ENCODE measurements at regions not wholly inside any gene's neighbourhood (a gene's known extent, or its start where the extent isn't known, plus 50 kb on each side); places are given as distances from the start of the nearest gene placed in this dataset.

DNA sequence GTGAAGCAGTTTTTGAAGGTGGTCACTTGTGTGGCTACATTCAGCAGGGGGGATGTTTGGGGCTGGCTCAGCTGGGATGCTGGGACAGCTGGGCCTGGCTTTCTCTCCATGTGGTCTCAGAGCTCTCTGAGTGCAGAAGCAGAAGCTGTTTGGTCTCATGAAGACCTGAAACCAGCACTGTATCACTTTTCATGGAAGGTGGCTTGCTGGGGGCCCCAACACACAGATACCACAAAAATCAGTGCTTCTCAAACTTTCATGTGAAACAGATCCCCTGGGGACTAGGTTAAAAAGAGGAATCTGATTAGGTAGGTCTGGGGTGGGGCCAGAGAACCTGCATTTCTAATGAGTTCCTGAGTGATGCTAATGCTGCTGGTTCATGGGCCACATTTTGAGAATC is 347.3 kb downstream of the DHX35 start:
- TF ChIP-seq POLR2A (IDR thresholded peaks at IDR 0.05; ENCODE audit: low read depth, low read length) (no peak), POU2F2 (IDR thresholded peaks at IDR 0.05; ENCODE audit: low read depth, low read length) (no peak), SPI1 (IDR thresholded peaks at IDR 0.05; ENCODE audit: low read depth, low read length) (no peak), PAX5 (IDR thresholded peaks at IDR 0.05; ENCODE audit: insufficient read depth, low read length, severe bottlenecking) (no peak), POLR2AphosphoS5 (IDR thresholded peaks at IDR 0.05; ENCODE audit: low read depth, low read length) (no peak), TAF1 (IDR thresholded peaks at IDR 0.05; ENCODE audit: low read depth, low read length) (no peak)
- FAIRE-seq (no peak), DNase-seq (ENCODE audit: insufficient read length, low spot score) (no peak)

- no peak for TF ChIP-seq TAF1 (IDR thresholded peaks at IDR 0.05; ENCODE audit: low read depth, low read length)
- no peak for TF ChIP-seq POLR2AphosphoS5 (IDR thresholded peaks at IDR 0.05; ENCODE audit: low read depth, low read length)
- TF ChIP-seq POU2F2 (IDR thresholded peaks at IDR 0.05; ENCODE audit: low read depth, low read length) = no peak
- no peak for TF ChIP-seq SPI1 (IDR thresholded peaks at IDR 0.05; ENCODE audit: low read depth, low read length)
- no peak for TF ChIP-seq POLR2A (IDR thresholded peaks at IDR 0.05; ENCODE audit: low read depth, low read length)
- no peak for TF ChIP-seq PAX5 (IDR thresholded peaks at IDR 0.05; ENCODE audit: insufficient read depth, low read length, severe bottlenecking)
- FAIRE-seq (no peak), DNase-seq (ENCODE audit: insufficient read length, low spot score) (no peak)
Measured at GRCh38 chr20:39302312-39302711, 340.2 kb downstream of the DHX35 start.

DNA sequence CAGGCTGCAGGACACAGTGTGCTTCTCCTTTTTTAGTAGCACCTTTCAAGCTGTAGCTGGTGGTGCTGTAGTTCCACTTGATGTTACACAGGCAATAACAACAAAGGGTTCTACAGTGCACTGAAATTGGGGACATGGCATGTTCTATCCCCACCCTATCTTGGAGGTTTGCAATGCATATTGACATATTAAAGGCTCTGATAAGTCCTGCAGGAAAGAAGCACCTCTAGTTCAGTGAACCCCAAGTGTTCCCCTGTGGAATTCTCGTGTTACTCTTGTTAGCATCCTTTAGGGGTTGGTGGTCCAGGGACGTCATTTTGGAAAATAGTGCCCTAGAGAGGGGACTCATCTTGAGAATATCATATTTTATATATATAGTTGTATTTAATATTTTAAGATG is 337.6 kb downstream of the DHX35 start:
- no peak for TF ChIP-seq TAF1 (IDR thresholded peaks at IDR 0.05; ENCODE audit: low read depth, low read length)
- no peak for TF ChIP-seq POLR2AphosphoS5 (IDR thresholded peaks at IDR 0.05; ENCODE audit: low read depth, low read length)
- no peak for TF ChIP-seq SPI1 (IDR thresholded peaks at IDR 0.05; ENCODE audit: low read depth, low read length)
- TF ChIP-seq POU2F2 (IDR thresholded peaks at IDR 0.05; ENCODE audit: low read depth, low read length) = no peak
- TF ChIP-seq POLR2A (IDR thresholded peaks at IDR 0.05; ENCODE audit: low read depth, low read length) = no peak
- no peak for TF ChIP-seq PAX5 (IDR thresholded peaks at IDR 0.05; ENCODE audit: insufficient read depth, low read length, severe bottlenecking)
- FAIRE-seq = no peak
- DNase-seq (ENCODE audit: insufficient read length, low spot score) = no peak

DNA sequence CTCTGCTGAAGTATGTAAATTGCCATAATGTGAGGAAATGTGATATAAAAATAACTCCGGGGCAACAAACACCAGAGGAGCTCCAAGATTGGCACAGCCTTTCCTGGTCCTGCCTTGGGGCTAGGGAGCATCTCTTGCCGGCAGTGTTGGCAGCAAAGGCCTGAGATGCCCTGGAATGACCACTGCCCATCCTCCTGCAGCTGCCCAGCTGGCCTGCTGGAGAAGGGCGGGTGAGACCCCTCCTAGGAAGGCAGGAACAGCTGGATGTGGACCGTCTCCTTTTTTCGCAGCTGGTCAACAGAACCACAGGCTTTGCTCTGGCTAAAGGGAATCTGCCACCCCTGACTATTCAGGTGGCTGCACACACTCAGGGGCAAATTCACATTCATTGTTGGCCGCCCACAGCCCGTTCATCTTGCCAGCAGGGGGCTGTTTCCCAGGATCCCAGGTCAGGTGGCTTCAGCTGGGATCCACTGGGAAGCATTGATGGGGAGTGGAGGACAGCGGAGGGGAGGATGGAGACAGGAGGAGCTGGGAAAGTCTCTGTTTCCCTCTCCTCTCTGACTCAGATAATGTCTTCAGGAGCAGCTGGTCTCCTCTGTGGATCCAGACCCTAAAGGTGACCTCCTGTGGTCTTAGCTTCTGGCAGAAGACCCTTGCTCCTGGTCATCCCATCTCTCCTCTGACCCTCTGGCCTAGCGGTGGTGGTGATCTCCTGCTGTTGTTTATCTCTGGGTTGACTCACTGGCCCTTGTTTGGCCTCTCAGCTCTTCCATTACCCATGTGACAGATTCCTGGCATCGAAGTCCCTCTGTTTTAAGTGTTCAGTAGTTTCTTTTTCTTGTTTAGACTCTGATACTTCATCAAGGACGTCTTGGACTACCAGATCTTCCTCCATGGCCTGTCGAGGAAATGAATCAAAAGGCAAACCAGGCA is 336.7 kb downstream of the DHX35 start:
- no peak for DNase-seq (ENCODE audit: insufficient read length, low spot score)
- no peak for TF ChIP-seq TAF1 (IDR thresholded peaks at IDR 0.05; ENCODE audit: low read depth, low read length)
- no peak for TF ChIP-seq PAX5 (IDR thresholded peaks at IDR 0.05; ENCODE audit: insufficient read depth, low read length, severe bottlenecking)
- TF ChIP-seq POLR2A (IDR thresholded peaks at IDR 0.05; ENCODE audit: low read depth, low read length) = no peak
- TF ChIP-seq POU2F2 (IDR thresholded peaks at IDR 0.05; ENCODE audit: low read depth, low read length) = no peak
- TF ChIP-seq POLR2AphosphoS5 (IDR thresholded peaks at IDR 0.05; ENCODE audit: low read depth, low read length) = no peak
- TF ChIP-seq SPI1 (IDR thresholded peaks at IDR 0.05; ENCODE audit: low read depth, low read length) = no peak
- FAIRE-seq = no peak

DNA sequence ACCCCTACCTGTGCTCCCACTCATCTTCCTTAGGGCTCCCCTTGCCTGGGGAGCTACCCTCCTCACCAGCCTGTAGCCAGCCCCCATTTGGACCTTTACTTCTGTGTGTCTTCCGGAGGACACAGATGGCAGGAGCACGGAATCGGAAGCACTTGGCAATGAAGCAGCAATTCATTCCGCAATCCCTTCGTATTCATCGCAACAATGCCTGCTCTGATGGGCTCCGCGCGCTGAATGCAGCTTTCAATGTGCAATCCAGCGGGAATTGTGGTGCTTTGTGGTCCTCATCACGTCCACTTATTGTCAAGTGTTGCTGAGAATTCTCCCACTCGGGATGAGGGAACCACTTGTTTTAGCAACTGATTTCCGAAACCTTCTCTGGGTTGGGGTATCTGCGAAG is 336.0 kb downstream of the DHX35 start:
- TF ChIP-seq POLR2A (IDR thresholded peaks at IDR 0.05; ENCODE audit: low read depth, low read length) (no peak), TAF1 (IDR thresholded peaks at IDR 0.05; ENCODE audit: low read depth, low read length) (no peak), POU2F2 (IDR thresholded peaks at IDR 0.05; ENCODE audit: low read depth, low read length) (no peak), POLR2AphosphoS5 (IDR thresholded peaks at IDR 0.05; ENCODE audit: low read depth, low read length) (no peak), PAX5 (IDR thresholded peaks at IDR 0.05; ENCODE audit: insufficient read depth, low read length, severe bottlenecking) (no peak), SPI1 (IDR thresholded peaks at IDR 0.05; ENCODE audit: low read depth, low read length) (no peak)
- DNase-seq (ENCODE audit: insufficient read length, low spot score) = no peak
- no peak for FAIRE-seq

DNA sequence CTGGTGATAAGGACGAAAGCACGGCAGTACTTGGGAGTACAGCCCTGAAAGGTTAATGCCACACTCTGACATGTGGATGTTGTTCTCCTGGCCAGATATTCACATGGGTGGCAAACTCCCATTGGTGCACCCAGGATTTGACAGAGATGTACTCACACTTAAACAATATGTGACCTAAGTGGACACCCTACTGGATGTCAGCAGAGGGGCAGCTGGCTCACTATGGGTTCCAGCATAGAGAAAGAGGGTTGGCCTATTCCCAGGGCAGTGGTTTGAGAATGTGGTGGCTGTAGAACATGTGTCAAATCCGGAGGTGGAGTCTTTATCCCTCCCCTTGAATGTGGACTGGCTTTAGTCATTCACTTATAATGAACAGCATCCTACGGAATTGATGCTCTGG is 333.2 kb downstream of the DHX35 start:
- no peak for TF ChIP-seq POLR2A (IDR thresholded peaks at IDR 0.05; ENCODE audit: low read depth, low read length)
- DNase-seq (ENCODE audit: insufficient read length, low spot score) (no peak), FAIRE-seq (no peak)

DNA sequence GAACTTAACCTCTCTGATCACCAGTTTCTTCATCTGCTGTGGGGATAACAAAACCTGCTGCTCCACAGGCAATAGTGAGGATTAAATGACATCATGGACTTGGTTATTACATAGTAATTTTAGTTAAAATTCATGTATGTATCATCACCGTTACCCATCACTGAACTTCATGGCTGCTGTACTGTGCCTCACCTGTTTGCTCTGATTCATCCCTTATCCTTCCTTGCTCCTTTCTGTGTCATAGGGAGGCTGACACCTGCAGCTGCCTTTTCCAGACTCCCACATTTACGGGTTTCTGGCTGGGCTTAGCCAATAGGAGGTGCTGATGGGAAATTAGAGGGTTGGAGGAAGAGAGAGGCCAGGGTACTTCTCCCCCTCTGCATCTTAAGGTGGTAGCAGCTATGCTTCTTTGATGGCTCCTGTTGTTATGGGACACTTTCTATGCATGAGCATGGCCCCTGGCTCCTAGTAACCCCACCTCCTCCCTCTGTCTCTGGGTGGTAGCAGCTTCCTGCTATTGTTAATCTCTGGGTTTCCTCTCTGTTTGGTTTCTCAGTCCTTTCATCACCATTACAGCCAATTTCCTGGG is 332.1 kb downstream of the DHX35 start:
- no peak for FAIRE-seq
- DNase-seq (ENCODE audit: insufficient read length, low spot score) = no peak
- TF ChIP-seq POLR2A (IDR thresholded peaks at IDR 0.05; ENCODE audit: low read depth, low read length) (no peak), TAF1 (IDR thresholded peaks at IDR 0.05; ENCODE audit: low read depth, low read length) (no peak), SPI1 (IDR thresholded peaks at IDR 0.05; ENCODE audit: low read depth, low read length) (no peak), PAX5 (IDR thresholded peaks at IDR 0.05; ENCODE audit: insufficient read depth, low read length, severe bottlenecking) (no peak), POU2F2 (IDR thresholded peaks at IDR 0.05; ENCODE audit: low read depth, low read length) (no peak)

DNA sequence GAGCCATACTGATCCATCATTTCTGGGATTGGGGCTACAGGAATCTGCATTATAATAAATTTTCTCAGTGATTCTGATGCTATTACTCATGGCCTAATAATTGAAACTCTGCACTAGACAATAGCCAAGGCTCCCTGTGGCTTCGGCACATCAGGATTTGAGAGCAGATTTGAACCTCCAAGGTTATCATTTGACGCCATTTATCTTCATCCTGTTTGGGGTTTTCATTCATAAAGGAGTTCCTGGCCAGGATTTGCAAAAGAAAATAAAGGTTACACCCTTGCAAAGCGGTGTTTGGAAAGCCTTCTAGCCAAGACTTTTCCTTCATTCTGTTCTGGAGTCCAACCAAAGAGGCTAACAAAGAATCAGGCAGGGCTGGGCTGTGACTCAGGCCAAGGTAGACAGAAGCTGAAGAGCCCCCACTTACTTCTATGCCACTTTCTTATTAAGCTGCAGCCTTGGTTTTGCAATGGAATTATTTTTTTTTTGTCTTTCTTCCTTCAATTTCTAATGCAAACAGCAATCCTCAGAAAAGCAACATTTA is 330.1 kb downstream of the DHX35 start:
- TF ChIP-seq POLR2A (IDR thresholded peaks at IDR 0.05; ENCODE audit: low read depth, low read length) = no peak
- TF ChIP-seq SPI1 (IDR thresholded peaks at IDR 0.05; ENCODE audit: low read depth, low read length) = no peak
- no peak for TF ChIP-seq TAF1 (IDR thresholded peaks at IDR 0.05; ENCODE audit: low read depth, low read length)
- TF ChIP-seq POLR2AphosphoS5 (IDR thresholded peaks at IDR 0.05; ENCODE audit: low read depth, low read length) = no peak
- no peak for TF ChIP-seq PAX5 (IDR thresholded peaks at IDR 0.05; ENCODE audit: insufficient read depth, low read length, severe bottlenecking)
- no peak for TF ChIP-seq POU2F2 (IDR thresholded peaks at IDR 0.05; ENCODE audit: low read depth, low read length)
- no peak for DNase-seq (ENCODE audit: insufficient read length, low spot score)
- no peak for FAIRE-seq

DNA sequence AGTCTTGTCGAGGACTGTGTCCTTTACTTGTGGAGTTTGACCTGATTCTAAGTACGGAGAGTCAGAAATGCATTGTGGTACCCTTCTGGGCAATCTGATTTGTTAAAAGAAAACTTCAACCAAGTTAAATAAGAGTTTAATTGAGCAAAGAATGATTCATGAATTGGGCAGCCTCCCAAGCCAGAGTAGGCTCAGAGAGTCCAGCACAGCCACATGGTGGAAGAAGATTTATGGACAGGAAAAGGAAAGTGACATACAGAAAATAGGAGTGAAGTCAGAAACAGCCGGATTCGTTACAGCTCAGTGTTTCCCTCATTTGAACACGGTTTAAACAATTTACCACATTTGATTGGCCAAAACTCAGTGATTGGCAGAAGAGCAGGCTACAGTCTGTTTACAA is 329.2 kb downstream of the DHX35 start:
- DNase-seq (ENCODE audit: insufficient read length, low spot score) = no peak
- FAIRE-seq = no peak
- no peak for TF ChIP-seq PAX5 (IDR thresholded peaks at IDR 0.05; ENCODE audit: insufficient read depth, low read length, severe bottlenecking)
- no peak for TF ChIP-seq POLR2A (IDR thresholded peaks at IDR 0.05; ENCODE audit: low read depth, low read length)
- no peak for TF ChIP-seq TAF1 (IDR thresholded peaks at IDR 0.05; ENCODE audit: low read depth, low read length)
- no peak for TF ChIP-seq POLR2AphosphoS5 (IDR thresholded peaks at IDR 0.05; ENCODE audit: low read depth, low read length)
- no peak for TF ChIP-seq POU2F2 (IDR thresholded peaks at IDR 0.05; ENCODE audit: low read depth, low read length)
- no peak for TF ChIP-seq SPI1 (IDR thresholded peaks at IDR 0.05; ENCODE audit: low read depth, low read length)

Data from GM12891 (cell line).